GM19025 (cell line): ENCODE measurements at regions not wholly inside any gene's neighbourhood (a gene's known extent, or its start where the extent isn't known, plus 50 kb on each side); places are given as distances from the start of the nearest gene placed in this dataset.
A peak's percentile ranks its signal among the peaks of the same experiment; 100 is the strongest.

Experiments used
- ATAC-seq: cut with Tn5 transposase; IDR thresholded peaks from one replicate; pipeline ENCODE4 v1.9.1; 2021; ENCODE audit warnings: mild to moderate bottlenecking, low read depth, moderate library complexity; ENCODE audit not compliant: unreplicated experiment

- no peak for ATAC-seq
Observed at GRCh38 chr13:103539721-103540381, 473.6 kb upstream of the SLC10A2 start.

GRCh38 chr13:103539265-103539664 lies 473.0 kb upstream of the SLC10A2 start:
- ATAC-seq = no peak

- no peak for ATAC-seq
Observed at GRCh38 chr13:103537616-103538015, 471.4 kb upstream of the SLC10A2 start.

GRCh38 chr13:103531278-103531677 lies 465.1 kb upstream of the SLC10A2 start:
- no peak for ATAC-seq

GRCh38 chr13:103528437-103528836 lies 462.2 kb upstream of the SLC10A2 start:
- no peak for ATAC-seq

- no peak for ATAC-seq
Observed at GRCh38 chr13:103525530-103525929, 459.3 kb upstream of the SLC10A2 start.

- no peak for ATAC-seq
Observed at GRCh38 chr13:103523858-103524257, 457.6 kb upstream of the SLC10A2 start.

- ATAC-seq = no peak
Observed at GRCh38 chr13:103521532-103521931, 455.3 kb upstream of the SLC10A2 start.

- ATAC-seq = no peak
Observed at GRCh38 chr13:103517768-103518102, 451.5 kb upstream of the SLC10A2 start.

GRCh38 chr13:103517066-103517767 lies 451.0 kb upstream of the SLC10A2 start:
- peak; percentile 85 for ATAC-seq

GRCh38 chr13:103516015-103516795 lies 450.0 kb upstream of the SLC10A2 start:
- no peak for ATAC-seq

- ATAC-seq = no peak
Observed at GRCh38 chr13:103515410-103515809, 449.2 kb upstream of the SLC10A2 start.

GRCh38 chr13:103514619-103515018 lies 448.4 kb upstream of the SLC10A2 start:
- no peak for ATAC-seq

- ATAC-seq = no peak
Observed at GRCh38 chr13:103514188-103514587, 448.0 kb upstream of the SLC10A2 start.

- ATAC-seq = no peak
Observed at GRCh38 chr13:103510007-103510535, 443.9 kb upstream of the SLC10A2 start.

GRCh38 chr13:103497404-103497803 lies 431.2 kb upstream of the SLC10A2 start:
- ATAC-seq = no peak

GRCh38 chr13:103487841-103488240 lies 421.6 kb upstream of the SLC10A2 start:
- no peak for ATAC-seq

- ATAC-seq = no peak
Observed at GRCh38 chr13:103473081-103473480, 406.9 kb upstream of the SLC10A2 start.

- no peak for ATAC-seq
Observed at GRCh38 chr13:103471896-103472295, 405.7 kb upstream of the SLC10A2 start.

GRCh38 chr13:103469771-103470170 lies 403.6 kb upstream of the SLC10A2 start:
- no peak for ATAC-seq

GRCh38 chr13:103466761-103467160 lies 400.5 kb upstream of the SLC10A2 start:
- ATAC-seq = no peak
